ENCODE measurements at regions not wholly inside any gene's neighbourhood (a gene's known extent, or its start where the extent isn't known, plus 50 kb on each side); places are given as distances from the start of the nearest gene placed in this dataset.

- DNase-seq, result no peak
Observed at GRCh38 chr10:10520491-10521385, 496.9 kb upstream of the CELF2 start.

- no peak for DNase-seq
Observed at GRCh38 chr10:10526846-10527245, 490.8 kb upstream of the CELF2 start.

- DNase-seq, result no peak
Observed at GRCh38 chr10:10527861-10528562, 489.7 kb upstream of the CELF2 start.

GRCh38 chr10:10528563-10528910 is 489.1 kb upstream of the CELF2 start:
- no peak for DNase-seq

- DNase-seq, result no peak
Observed at GRCh38 chr10:10530313-10530712, 487.4 kb upstream of the CELF2 start.

GRCh38 chr10:10532236-10532635 is 485.4 kb upstream of the CELF2 start:
- DNase-seq, result no peak

GRCh38 chr10:10532826-10533225 is 484.8 kb upstream of the CELF2 start:
- no peak for DNase-seq

- no peak for DNase-seq
Observed at GRCh38 chr10:10533437-10533836, 484.2 kb upstream of the CELF2 start.

GRCh38 chr10:10538326-10538725 is 479.3 kb upstream of the CELF2 start:
- DNase-seq, result no peak

GRCh38 chr10:10540398-10540797 is 477.3 kb upstream of the CELF2 start:
- no peak for DNase-seq

- DNase-seq, result no peak
Observed at GRCh38 chr10:10542477-10542876, 475.2 kb upstream of the CELF2 start.

GRCh38 chr10:10544890-10545289 is 472.8 kb upstream of the CELF2 start:
- no peak for DNase-seq

- DNase-seq, result no peak
Observed at GRCh38 chr10:10545771-10546170, 471.9 kb upstream of the CELF2 start.

GRCh38 chr10:10551596-10552301 is 465.9 kb upstream of the CELF2 start:
- no peak for DNase-seq

- no peak for DNase-seq
Observed at GRCh38 chr10:10552948-10553347, 464.7 kb upstream of the CELF2 start.

GRCh38 chr10:10564081-10564794 is 453.4 kb upstream of the CELF2 start:
- DNase-seq, result no peak

GRCh38 chr10:10576937-10577336 is 440.7 kb upstream of the CELF2 start:
- DNase-seq, result no peak

- DNase-seq, result no peak
Observed at GRCh38 chr10:10579709-10580108, 438.0 kb upstream of the CELF2 start.

- DNase-seq, result no peak
Observed at GRCh38 chr10:10584161-10584560, 433.5 kb upstream of the CELF2 start.

- no peak for DNase-seq
Observed at GRCh38 chr10:10587744-10588393, 429.8 kb upstream of the CELF2 start.

- no peak for DNase-seq
Observed at GRCh38 chr10:10589540-10590303, 427.9 kb upstream of the CELF2 start.

Measured in NCI-H510A treated with DMSO at 0.1 percent for 48 hours (cell line).